CD14-positive monocyte (primary cell): ENCODE measurements at regions not wholly inside any gene's neighbourhood (a gene's known extent, or its start where the extent isn't known, plus 50 kb on each side); places are given as distances from the start of the nearest gene placed in this dataset.

Source experiments
- DNase-seq, 3 donors: peaks; one replicate each; pipeline ENCODE4 v3.0.0-alpha.2; 2011 to 2022
- H2AFZ ChIP-seq: 2 replicates; pipeline ENCODE4 v1.6.0; 2012; ENCODE audit warnings: mild to moderate bottlenecking, low read depth, low read length, inconsistent platforms; ENCODE audit not compliant: insufficient read depth, poor library complexity, severe bottlenecking
- H3K27ac ChIP-seq, 2 donors: 1 replicate in 1 of 2; 2 replicates in 1 of 2; pipeline ENCODE4 v1.5.1; 2012 to 2013; ENCODE audit warnings: low read length in 2 of 2, control low read depth in 1 of 2, inconsistent platforms in 1 of 2, low read depth in 1 of 2, mild to moderate bottlenecking in 1 of 2
- H3K27me3 ChIP-seq, 2 donors: one replicate each; pipeline versions ENCODE4 v1.6.0 to v1.6.1; 2011 to 2013; ENCODE audit warnings: low read length in 2 of 2; ENCODE audit not compliant: control insufficient read depth in 2 of 2, insufficient read depth in 2 of 2
- H3K36me3 ChIP-seq, 2 donors: replicated peaks in 1 of 2; 1 replicate in 1 of 2; 2 replicates in 1 of 2; pipeline versions ENCODE4 v1.5.1 to v1.6.1; 2012 to 2013; ENCODE audit warnings: low read length in 2 of 2, control low read depth in 1 of 2, inconsistent platforms in 1 of 2, mild to moderate bottlenecking in 1 of 2; ENCODE audit not compliant: insufficient read depth in 2 of 2, control insufficient read depth in 1 of 2
- H3K4me1 ChIP-seq, 2 donors: 1 replicate in 1 of 2; 2 replicates in 1 of 2; pipeline versions ENCODE4 v1.5.1 to v1.6.1; 2012 to 2013; ENCODE audit warnings: low read length in 2 of 2, control low read depth in 1 of 2, inconsistent platforms in 1 of 2, mild to moderate bottlenecking in 1 of 2, moderate library complexity in 1 of 2; ENCODE audit not compliant: insufficient read depth in 2 of 2, control insufficient read depth in 1 of 2
- H3K4me2 ChIP-seq: replicated peaks from 2 replicates; pipeline ENCODE3; 2012; ENCODE audit warnings: low read length, moderate library complexity, mild to moderate bottlenecking; ENCODE audit not compliant: poor library complexity, severe bottlenecking; ENCODE audit errors: extremely low read depth
- H3K4me3 ChIP-seq, 3 experiments: fragments of 200-600 bp in 1 of 3; sonication (generic) in 1 of 3; replicated peaks in 1 of 3; 1 replicate in 2 of 3; 2 replicates in 1 of 3; pipeline ENCODE4 v1.5.1; 2011 to 2013; ENCODE audit warnings: low read length in 3 of 3, mild to moderate bottlenecking in 3 of 3, control low read depth in 2 of 3, low read depth in 2 of 3, inconsistent platforms in 1 of 3, moderate library complexity in 1 of 3
- H3K79me2 ChIP-seq: 2 replicates; pipeline ENCODE4 v1.6.0; 2012; ENCODE audit warnings: mild to moderate bottlenecking, control low read depth, inconsistent platforms, low read length, moderate library complexity; ENCODE audit not compliant: insufficient read depth
- H3K9ac ChIP-seq: 2 replicates; pipeline ENCODE4 v1.6.0; 2017; ENCODE audit warnings: low read length, mild to moderate bottlenecking; ENCODE audit not compliant: insufficient read depth, poor library complexity, severe bottlenecking
- H3K9me3 ChIP-seq, 2 donors: replicated peaks in 1 of 2; 1 replicate in 1 of 2; 2 replicates in 1 of 2; pipeline versions ENCODE4 v1.5.1 to v1.6.1; 2012 to 2013; ENCODE audit warnings: low read length in 2 of 2, control low read depth in 1 of 2; ENCODE audit not compliant: control insufficient read depth in 1 of 2, insufficient read depth in 1 of 2
- H4K20me1 ChIP-seq: 2 replicates; pipeline ENCODE4 v1.6.0; 2012; ENCODE audit warnings: mild to moderate bottlenecking, low read length, control low read depth, moderate library complexity; ENCODE audit not compliant: insufficient read depth
- H3K27ac Mint-ChIP-seq, 7 donors: one replicate each; pipeline ENCODE4 v1.8.0; 2020; ENCODE audit warnings: mild to moderate bottlenecking in 7 of 7, mixed read lengths in 7 of 7, moderate library complexity in 6 of 7, inconsistent platforms in 2 of 7
- H3K27me3 Mint-ChIP-seq, 3 donors: one replicate each; pipeline ENCODE4 v1.8.0; 2021 to 2022; ENCODE audit warnings: low read depth in 3 of 3, mild to moderate bottlenecking in 3 of 3, mixed read lengths in 3 of 3, moderate library complexity in 3 of 3, inconsistent platforms in 1 of 3
- H3K36me3 Mint-ChIP-seq, 2 donors: one replicate each; pipeline ENCODE4 v1.8.0; 2020; ENCODE audit warnings: mixed read lengths in 2 of 2, inconsistent platforms in 1 of 2, mild to moderate bottlenecking in 1 of 2
- H3K4me1 Mint-ChIP-seq: one replicate; pipeline ENCODE4 v1.8.0; 2020; ENCODE audit warnings: mild to moderate bottlenecking, mixed read lengths
- H3K4me3 Mint-ChIP-seq, 2 donors: one replicate each; pipeline ENCODE4 v1.8.0; 2020; ENCODE audit warnings: mild to moderate bottlenecking in 2 of 2, mixed read lengths in 2 of 2, moderate library complexity in 1 of 2
- H3K9me3 Mint-ChIP-seq, 7 donors: one replicate each; pipeline ENCODE4 v1.8.0; 2020 to 2022; ENCODE audit warnings: mixed read lengths in 7 of 7, mild to moderate bottlenecking in 6 of 7, moderate library complexity in 6 of 7, inconsistent platforms in 2 of 7
- WGBS: methylation state at CpG from one replicate; pipeline ENCODE4 v1.1.5; 2013; ENCODE audit warnings: missing lambda C conversion rate; ENCODE audit not compliant: insufficient coverage; 5-methylcytosine and 5-hydroxymethylcytosine counted together
- intact Hi-C, 2 donors: fragments of 100-400 bp; cut with micrococcal nuclease; formaldehyde crosslinking; loops; one replicate each; pipeline versions ENCODE4 v1.15.0 to v1.15.1; 2023
- TF ChIP-seq, protein P1 (sequence below): fragments of 200-600 bp; IDR thresholded peaks from one replicate; pipeline ENCODE4 v1.8.0; 2022; ENCODE audit warnings: antibody characterized with exemption, mild to moderate bottlenecking

- Histone ChIP-seq H4K20me1 (no peaks in the 10 kb centered on the region), H3K4me2 (no peak overlapping the region), H2AFZ (no peak overlapping the region), H3K27me3 (no peaks in the 10 kb centered on the region), H3K4me3 (no peak overlapping the region), H3K36me3 (no peaks in the 10 kb centered on the region), H3K9me3 (peaks cover 0 to 5% of the 10 kb centered on the region in 2 donors), H3K27ac (no peak overlapping the region), H3K4me1 (no peaks in the 10 kb centered on the region), H3K79me2 (no peaks in the 10 kb centered on the region), H3K9ac (no peak overlapping the region)
- no peak for DNase-seq
- intact Hi-C loops, result no loop called here
- H3K9me3 Mint-ChIP-seq, result no peaks in the 10 kb centered on the region
- TF ChIP-seq, protein P1, sequence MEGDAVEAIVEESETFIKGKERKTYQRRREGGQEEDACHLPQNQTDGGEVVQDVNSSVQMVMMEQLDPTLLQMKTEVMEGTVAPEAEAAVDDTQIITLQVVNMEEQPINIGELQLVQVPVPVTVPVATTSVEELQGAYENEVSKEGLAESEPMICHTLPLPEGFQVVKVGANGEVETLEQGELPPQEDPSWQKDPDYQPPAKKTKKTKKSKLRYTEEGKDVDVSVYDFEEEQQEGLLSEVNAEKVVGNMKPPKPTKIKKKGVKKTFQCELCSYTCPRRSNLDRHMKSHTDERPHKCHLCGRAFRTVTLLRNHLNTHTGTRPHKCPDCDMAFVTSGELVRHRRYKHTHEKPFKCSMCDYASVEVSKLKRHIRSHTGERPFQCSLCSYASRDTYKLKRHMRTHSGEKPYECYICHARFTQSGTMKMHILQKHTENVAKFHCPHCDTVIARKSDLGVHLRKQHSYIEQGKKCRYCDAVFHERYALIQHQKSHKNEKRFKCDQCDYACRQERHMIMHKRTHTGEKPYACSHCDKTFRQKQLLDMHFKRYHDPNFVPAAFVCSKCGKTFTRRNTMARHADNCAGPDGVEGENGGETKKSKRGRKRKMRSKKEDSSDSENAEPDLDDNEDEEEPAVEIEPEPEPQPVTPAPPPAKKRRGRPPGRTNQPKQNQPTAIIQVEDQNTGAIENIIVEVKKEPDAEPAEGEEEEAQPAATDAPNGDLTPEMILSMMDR, result no peak
- no peaks in the 10 kb centered on the region for H3K4me1 Mint-ChIP-seq
- H3K27ac Mint-ChIP-seq, result no peak overlapping the region
- no peaks in the 10 kb centered on the region for H3K27me3 Mint-ChIP-seq
- 98% methylated on average over 7 of the region's 11 CpGs for WGBS
- no peaks in the 10 kb centered on the region for H3K36me3 Mint-ChIP-seq
- H3K4me3 Mint-ChIP-seq, result no peak overlapping the region
Measured at GRCh38 chr3:84304214-84304613, 654.6 kb upstream of the CADM2 start.

- Histone ChIP-seq H4K20me1 (no peaks in the 10 kb centered on the region), H3K4me1 (no peaks in the 10 kb centered on the region), H3K4me2 (no peak overlapping the region), H3K27me3 (no peaks in the 10 kb centered on the region), H3K9ac (no peak overlapping the region), H3K79me2 (no peaks in the 10 kb centered on the region), H3K4me3 (no peak overlapping the region), H3K9me3 (peaks cover 0 to 5% of the 10 kb centered on the region in 2 donors), H2AFZ (no peak overlapping the region), H3K27ac (no peak overlapping the region), H3K36me3 (no peaks in the 10 kb centered on the region)
- no peak for DNase-seq
- Mint-ChIP-seq H3K36me3 (no peaks in the 10 kb centered on the region), H3K4me3 (no peak overlapping the region), H3K9me3 (no peaks in the 10 kb centered on the region), H3K4me1 (no peaks in the 10 kb centered on the region), H3K27ac (no peak overlapping the region), H3K27me3 (no peaks in the 10 kb centered on the region)
- intact Hi-C loops, result no loop called here
- no CpG with 5 or more reads among the region's 1 CpG for WGBS
- TF ChIP-seq, protein P1, result no peak
Measured at GRCh38 chr3:84307339-84307738, 651.5 kb upstream of the CADM2 start.
